Esophagus (tissue), 2 donors: ENCODE measurements at regions not wholly inside any gene's neighbourhood (a gene's known extent, or its start where the extent isn't known, plus 50 kb on each side); places are given as distances from the start of the nearest gene placed in this dataset.

ENCODE experiments used
- H3K27ac ChIP-seq, 2 donors: one replicate each; pipeline ENCODE4 v1.5.1; 2013; ENCODE audit warnings: low read depth in 2 of 2, mild to moderate bottlenecking in 2 of 2, inconsistent platforms in 1 of 2, low read length in 1 of 2, moderate library complexity in 1 of 2
- H3K27me3 ChIP-seq, 2 donors: one replicate each; pipeline ENCODE4 v1.6.1; 2013; ENCODE audit warnings: low read length in 2 of 2, control low read depth in 1 of 2, mild to moderate bottlenecking in 1 of 2; ENCODE audit not compliant: insufficient read depth in 2 of 2, control insufficient read depth in 1 of 2
- H3K36me3 ChIP-seq, 2 donors: one replicate each; pipeline ENCODE4 v1.6.1; 2013; ENCODE audit warnings: low read length in 1 of 2; ENCODE audit not compliant: control insufficient read depth in 2 of 2, insufficient read depth in 2 of 2
- H3K4me1 ChIP-seq, 2 donors: one replicate each; pipeline ENCODE4 v1.6.1; 2013; ENCODE audit warnings: low read length in 1 of 2; ENCODE audit not compliant: control insufficient read depth in 2 of 2, insufficient read depth in 2 of 2
- H3K4me3 ChIP-seq, 2 donors: one replicate each; pipeline ENCODE4 v1.5.1; 2013; ENCODE audit warnings: low read length in 2 of 2, mild to moderate bottlenecking in 2 of 2, low read depth in 1 of 2, moderate library complexity in 1 of 2
- H3K9me3 ChIP-seq, 2 donors: one replicate each; pipeline ENCODE4 v1.6.1; 2013; ENCODE audit warnings: mild to moderate bottlenecking in 2 of 2, low read depth in 1 of 2, low read length in 1 of 2, moderate library complexity in 1 of 2; ENCODE audit not compliant: control insufficient read depth in 2 of 2, insufficient read depth in 1 of 2
- WGBS, 2 donors: extraction: QIAGEN DNeasy Blood & Tissue Kit; methylation state at CpG; one replicate each; pipeline ENCODE4 v1.1.7; 2013; 5-methylcytosine and 5-hydroxymethylcytosine counted together
- donor health status: healthy with polysubstance abuse.
- donor health status: Bipolar disorder and iron deficiency.

GRCh38 chr2:46832543-46832942 lies 83.1 kb downstream of the MCFD2 start:
- no peaks in the 10 kb centered on the region for H3K27me3 ChIP-seq
- H3K27ac ChIP-seq = no peak overlapping the region
- H3K9me3 ChIP-seq = no peaks in the 10 kb centered on the region
- no peaks in the 10 kb centered on the region for H3K36me3 ChIP-seq
- no peak overlapping the region for H3K4me3 ChIP-seq
- 74 to 87% methylated on average over 1 of the region's 1 CpG for WGBS, 2 donors
- peaks cover 0 to 4% of the 10 kb centered on the region in 2 donors for H3K4me1 ChIP-seq

DNA sequence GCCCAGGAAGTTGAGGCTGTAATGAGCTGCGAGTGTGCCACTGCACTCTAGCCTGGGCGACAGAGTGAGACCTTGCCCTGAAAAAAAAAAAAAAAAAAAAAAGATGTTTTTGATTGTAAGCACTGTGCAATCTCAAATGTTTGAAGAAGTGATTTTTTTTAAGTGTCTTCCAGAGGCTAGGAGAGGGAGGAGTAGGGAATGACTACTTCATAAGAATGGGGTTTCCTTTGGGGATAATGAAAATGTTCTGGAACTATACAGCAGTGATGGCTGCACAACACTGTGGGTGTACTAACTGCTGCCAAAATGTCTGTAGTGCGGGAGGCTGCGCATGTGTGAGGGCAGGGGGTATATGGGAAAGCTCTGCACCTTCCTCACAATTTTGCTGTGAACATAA lies 83.7 kb downstream of the MCFD2 start:
- H3K4me3 ChIP-seq = no peak overlapping the region
- no peaks in the 10 kb centered on the region for H3K36me3 ChIP-seq
- WGBS, 2 donors = 92 to 98% methylated on average over 4 of the region's 4 CpGs
- peaks cover 0 to 4% of the 10 kb centered on the region in 2 donors for H3K4me1 ChIP-seq
- no peak overlapping the region for H3K27ac ChIP-seq
- H3K27me3 ChIP-seq = no peaks in the 10 kb centered on the region
- no peaks in the 10 kb centered on the region for H3K9me3 ChIP-seq

DNA sequence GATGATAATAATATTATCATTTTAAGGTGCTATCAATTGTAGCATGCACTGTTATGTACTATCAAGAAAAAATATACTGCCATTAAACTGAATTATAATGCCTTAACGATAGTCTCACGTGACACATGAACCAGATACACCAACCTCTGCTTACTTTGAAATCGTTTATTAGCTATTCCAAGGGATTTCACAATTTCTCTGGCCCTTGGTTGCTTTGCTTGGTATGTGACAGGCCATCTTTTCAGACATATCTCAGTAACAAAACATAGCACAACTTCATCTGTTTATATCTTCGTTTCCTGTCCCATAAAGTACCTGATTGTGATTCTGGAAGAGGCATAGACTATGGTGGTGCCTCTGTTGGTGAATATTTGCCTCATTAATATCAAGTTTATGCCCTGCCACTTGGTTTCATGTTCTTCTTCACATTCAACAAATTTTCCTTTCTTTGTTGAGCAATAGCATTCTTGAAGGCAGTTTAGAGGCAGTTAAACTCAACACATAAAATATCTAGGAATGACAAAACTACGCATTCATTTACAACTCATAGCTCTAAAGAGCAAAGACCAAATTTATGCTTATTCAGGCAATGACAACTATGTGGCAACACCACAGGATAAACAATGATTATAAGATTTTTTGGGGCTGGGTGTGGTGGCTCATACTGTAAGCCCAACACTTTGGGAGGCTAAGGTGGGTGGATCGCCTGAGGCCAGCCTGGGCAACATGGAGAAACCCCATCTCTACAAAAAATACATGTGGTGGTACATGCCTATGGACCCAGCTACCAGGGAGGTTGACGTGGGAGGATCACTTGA lies 84.3 kb downstream of the MCFD2 start:
- H3K9me3 ChIP-seq = no peaks in the 10 kb centered on the region
- peaks cover 0 to 4% of the 10 kb centered on the region in 2 donors for H3K4me1 ChIP-seq
- H3K36me3 ChIP-seq = no peaks in the 10 kb centered on the region
- H3K27ac ChIP-seq = no peak overlapping the region
- no peaks in the 10 kb centered on the region for H3K27me3 ChIP-seq
- H3K4me3 ChIP-seq = no peak overlapping the region
- WGBS, 2 donors = 78 to 85% methylated on average over 7 of the region's 7 CpGs

- H3K9me3 ChIP-seq = no peaks in the 10 kb centered on the region
- no peaks in the 10 kb centered on the region for H3K36me3 ChIP-seq
- H3K27me3 ChIP-seq = no peaks in the 10 kb centered on the region
- WGBS, 2 donors = 81 to 85% methylated on average over 11 to 12 of the region's 12 CpGs
- H3K4me3 ChIP-seq = no peak overlapping the region
- peaks cover 0 to 4% of the 10 kb centered on the region in 2 donors for H3K4me1 ChIP-seq
- H3K27ac ChIP-seq = no peak overlapping the region
Measured at GRCh38 chr2:46829231-46829995, 86.2 kb downstream of the MCFD2 start.

- no peak overlapping the region for H3K4me3 ChIP-seq
- no peak overlapping the region for H3K27ac ChIP-seq
- 95 to 96% methylated on average over 2 of the region's 2 CpGs for WGBS, 2 donors
- H3K27me3 ChIP-seq = no peaks in the 10 kb centered on the region
- H3K9me3 ChIP-seq = no peaks in the 10 kb centered on the region
- peaks cover 0 to 4% of the 10 kb centered on the region in 2 donors for H3K4me1 ChIP-seq
- H3K36me3 ChIP-seq = no peaks in the 10 kb centered on the region
Measured at GRCh38 chr2:46828491-46829230, 86.9 kb downstream of the MCFD2 start.

DNA sequence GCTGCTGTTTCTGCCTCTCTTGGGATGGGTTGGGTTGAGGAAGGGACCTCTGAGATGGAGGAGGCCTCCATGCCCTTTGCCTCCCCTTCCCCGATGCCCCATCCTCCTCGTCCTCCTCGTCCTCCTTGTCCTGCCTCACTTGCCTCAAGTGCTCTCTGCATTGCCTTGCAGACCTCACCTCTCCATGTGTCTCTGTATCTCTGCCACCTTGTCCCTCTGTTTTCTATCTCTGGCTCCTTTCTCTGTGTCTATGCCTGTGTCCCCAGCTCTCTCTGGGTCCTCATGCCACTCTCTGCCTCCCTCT lies 87.5 kb downstream of the MCFD2 start:
- Histone ChIP-seq H3K27ac (no peak overlapping the region), H3K4me1 (peaks cover 0 to 4% of the 10 kb centered on the region in 2 donors), H3K36me3 (no peaks in the 10 kb centered on the region), H3K9me3 (no peaks in the 10 kb centered on the region), H3K27me3 (no peaks in the 10 kb centered on the region), H3K4me3 (no peak overlapping the region)
- 93 to 100% methylated on average over 3 of the region's 3 CpGs for WGBS, 2 donors

- Histone ChIP-seq H3K9me3 (no peaks in the 10 kb centered on the region), H3K4me3 (no peak overlapping the region), H3K27me3 (no peaks in the 10 kb centered on the region), H3K27ac (no peak overlapping the region), H3K4me1 (peaks cover 0 to 4% of the 10 kb centered on the region in 2 donors), H3K36me3 (no peaks in the 10 kb centered on the region)
- 80 to 82% methylated on average over 12 of the region's 12 CpGs for WGBS, 2 donors
Measured at GRCh38 chr2:46827274-46828134, 88.1 kb downstream of the MCFD2 start.

DNA sequence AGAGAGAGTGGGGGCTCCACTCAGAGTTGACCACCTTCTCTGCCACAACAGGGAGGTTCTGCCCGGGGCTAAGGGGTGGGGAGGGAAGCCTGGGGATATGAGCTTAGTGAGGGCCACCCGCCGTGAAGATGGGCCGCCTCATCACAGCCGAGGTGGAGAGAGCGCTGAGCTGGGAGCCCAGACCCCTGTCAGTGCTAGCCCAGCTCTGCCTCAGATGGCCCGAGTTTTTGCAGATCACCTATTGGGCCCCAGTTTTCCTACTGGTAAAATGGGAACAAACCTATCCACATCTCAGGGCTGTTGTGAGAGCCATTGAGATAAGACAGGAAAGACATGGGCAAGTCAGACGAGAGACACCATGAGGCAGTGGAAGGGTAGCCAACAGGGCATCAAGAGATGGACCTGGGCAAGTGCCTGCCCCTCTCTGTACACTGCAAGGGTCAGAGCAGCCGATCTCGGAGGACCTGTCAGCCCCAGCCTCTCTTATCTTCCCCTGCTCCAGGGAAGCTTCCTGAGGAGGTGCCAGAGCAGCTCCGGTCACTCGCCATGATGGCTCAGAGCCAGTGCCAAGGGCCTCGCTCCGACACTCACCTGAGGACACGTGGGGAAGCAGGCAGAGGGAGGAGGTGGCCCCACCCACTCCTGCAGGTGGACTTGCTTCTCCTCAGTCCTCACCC lies 88.9 kb downstream of the MCFD2 start:
- H3K9me3 ChIP-seq = no peaks in the 10 kb centered on the region
- no peaks in the 10 kb centered on the region for H3K27me3 ChIP-seq
- H3K27ac ChIP-seq = no peak overlapping the region
- 76 to 83% methylated on average over 14 to 15 of the region's 15 CpGs for WGBS, 2 donors
- peaks cover 0 to 4% of the 10 kb centered on the region in 2 donors for H3K4me1 ChIP-seq
- H3K4me3 ChIP-seq = no peak overlapping the region
- H3K36me3 ChIP-seq = no peaks in the 10 kb centered on the region
